SK-N-SH treated with all-trans-retinoic acid at 6 μM for 48 hours (cell line): ENCODE measurements at regions not wholly inside any gene's neighbourhood (a gene's known extent, or its start where the extent isn't known, plus 50 kb on each side); places are given as distances from the start of the nearest gene placed in this dataset.
"Not testable (repeated sequence)": the region's sequence is repeated elsewhere in the genome, so short reads cannot be mapped to it uniquely, and the experiment has no call there.

ENCODE experiments used
- ARNTL ChIP-seq: fragments of 450-650 bp; formaldehyde crosslinking; IDR thresholded peaks from 2 replicates; pipeline ENCODE4 v1.5.0; 2020; ENCODE audit warnings: low read depth, mild to moderate bottlenecking, moderate library complexity, borderline replicate concordance
- RARB ChIP-seq: fragments of 250-450 bp; sonication (Bioruptor Pico); IDR thresholded peaks from 2 replicates; pipeline ENCODE4 v1.8.0; 2021; ENCODE audit warnings: mild to moderate bottlenecking, moderate library complexity
- TCF4 ChIP-seq: fragments of 250-450 bp; sonication (Bioruptor Pico); IDR thresholded peaks from 2 replicates; pipeline ENCODE4 v1.8.0; 2021; ENCODE audit warnings: mild to moderate bottlenecking, moderate library complexity, borderline replicate concordance
- TOX ChIP-seq: fragments of 250-450 bp; sonication (Bioruptor Pico); IDR thresholded peaks from 2 replicates; pipeline ENCODE4 v1.8.0; 2021; ENCODE audit warnings: mild to moderate bottlenecking, moderate library complexity, borderline replicate concordance
- ZFP3 ChIP-seq: fragments of 250-450 bp; sonication (Bioruptor Pico); IDR thresholded peaks from 2 replicates; pipeline ENCODE4 v1.5.0; 2020; ENCODE audit warnings: mild to moderate bottlenecking, moderate library complexity
- TF ChIP-seq, protein P1 (sequence below): fragments of 250-450 bp; sonication (Bioruptor Pico); IDR thresholded peaks from 2 replicates; pipeline ENCODE4 v1.8.0; 2021; ENCODE audit warnings: low read depth, mild to moderate bottlenecking, moderate library complexity, borderline replicate concordance
- TF ChIP-seq, protein P2 (sequence below): fragments of 250-450 bp; sonication (Bioruptor Pico); IDR thresholded peaks from 2 replicates; pipeline ENCODE4 v1.8.0; 2020; ENCODE audit warnings: mild to moderate bottlenecking, moderate library complexity, borderline replicate concordance

DNA sequence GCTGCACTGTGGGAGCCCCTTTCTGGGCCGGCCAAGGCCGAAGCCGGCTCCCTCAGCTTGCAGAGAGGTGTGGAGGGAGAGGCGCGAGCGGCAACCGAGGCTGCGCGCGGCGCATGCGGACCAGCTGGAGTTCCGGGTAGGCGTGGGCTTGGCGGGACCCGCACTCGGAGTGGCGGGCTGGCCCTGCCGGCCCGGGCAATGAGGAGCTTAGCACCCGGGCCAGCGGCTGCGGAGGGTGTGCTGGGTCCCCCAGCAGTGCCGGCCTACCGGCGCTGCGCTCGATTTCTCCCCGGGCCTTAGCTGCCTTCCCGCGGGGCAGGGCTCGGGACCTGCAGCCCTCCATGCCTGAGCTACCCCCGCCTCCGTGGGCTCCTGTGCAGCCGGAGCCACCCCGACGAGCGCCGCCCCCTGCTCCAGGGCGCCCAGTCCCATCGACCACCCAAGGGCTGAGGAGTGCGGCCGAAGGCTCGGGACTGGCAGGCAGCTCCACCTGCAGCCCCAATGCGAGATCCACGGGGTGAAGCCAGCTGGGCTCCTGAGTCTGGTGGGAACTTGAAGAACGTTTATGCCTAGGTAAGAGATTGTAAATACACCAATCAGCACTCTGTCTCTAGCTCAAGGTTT, 777.9 kb downstream of the CDH11 start:
- TF ChIP-seq, protein P1, sequence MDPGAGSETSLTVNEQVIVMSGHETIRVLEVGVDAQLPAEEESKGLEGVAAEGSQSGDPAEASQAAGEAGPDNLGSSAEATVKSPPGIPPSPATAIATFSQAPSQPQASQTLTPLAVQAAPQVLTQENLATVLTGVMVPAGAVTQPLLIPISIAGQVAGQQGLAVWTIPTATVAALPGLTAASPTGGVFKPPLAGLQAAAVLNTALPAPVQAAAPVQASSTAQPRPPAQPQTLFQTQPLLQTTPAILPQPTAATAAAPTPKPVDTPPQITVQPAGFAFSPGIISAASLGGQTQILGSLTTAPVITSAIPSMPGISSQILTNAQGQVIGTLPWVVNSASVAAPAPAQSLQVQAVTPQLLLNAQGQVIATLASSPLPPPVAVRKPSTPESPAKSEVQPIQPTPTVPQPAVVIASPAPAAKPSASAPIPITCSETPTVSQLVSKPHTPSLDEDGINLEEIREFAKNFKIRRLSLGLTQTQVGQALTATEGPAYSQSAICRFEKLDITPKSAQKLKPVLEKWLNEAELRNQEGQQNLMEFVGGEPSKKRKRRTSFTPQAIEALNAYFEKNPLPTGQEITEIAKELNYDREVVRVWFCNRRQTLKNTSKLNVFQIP (CRISPR knock-in tag), result not testable (repeated sequence)
- TF ChIP-seq, protein P2, sequence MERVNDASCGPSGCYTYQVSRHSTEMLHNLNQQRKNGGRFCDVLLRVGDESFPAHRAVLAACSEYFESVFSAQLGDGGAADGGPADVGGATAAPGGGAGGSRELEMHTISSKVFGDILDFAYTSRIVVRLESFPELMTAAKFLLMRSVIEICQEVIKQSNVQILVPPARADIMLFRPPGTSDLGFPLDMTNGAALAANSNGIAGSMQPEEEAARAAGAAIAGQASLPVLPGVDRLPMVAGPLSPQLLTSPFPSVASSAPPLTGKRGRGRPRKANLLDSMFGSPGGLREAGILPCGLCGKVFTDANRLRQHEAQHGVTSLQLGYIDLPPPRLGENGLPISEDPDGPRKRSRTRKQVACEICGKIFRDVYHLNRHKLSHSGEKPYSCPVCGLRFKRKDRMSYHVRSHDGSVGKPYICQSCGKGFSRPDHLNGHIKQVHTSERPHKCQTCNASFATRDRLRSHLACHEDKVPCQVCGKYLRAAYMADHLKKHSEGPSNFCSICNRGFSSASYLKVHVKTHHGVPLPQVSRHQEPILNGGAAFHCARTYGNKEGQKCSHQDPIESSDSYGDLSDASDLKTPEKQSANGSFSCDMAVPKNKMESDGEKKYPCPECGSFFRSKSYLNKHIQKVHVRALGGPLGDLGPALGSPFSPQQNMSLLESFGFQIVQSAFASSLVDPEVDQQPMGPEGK, result not testable (repeated sequence)
- TF ChIP-seq TCF4, ZFP3, TOX, ARNTL, RARB (CRISPR knock-in tag): not testable (repeated sequence)
